NK-92 treated with Interleukin-12 subunit alpha and Interleukin-12 subunit beta, amount 100 ng/mL, for 24 hours (cell line): ENCODE measurements at regions not wholly inside any gene's neighbourhood (a gene's known extent, or its start where the extent isn't known, plus 50 kb on each side); places are given as distances from the start of the nearest gene placed in this dataset.
A peak's percentile ranks its signal among the peaks of the same experiment; 100 is the strongest.
"Not testable (repeated sequence)": the region's sequence is repeated elsewhere in the genome, so short reads cannot be mapped to it uniquely, and the experiment has no call there.

ENCODE experiments used
- DNase-seq: peaks from one replicate; lab custom pipeline; 2025; lab: John Stamatoyannopoulos, UW

GRCh38 chr7:35853194-35853593 is 52.3 kb downstream of the SEPTIN7 start:
- not testable (repeated sequence) for DNase-seq

DNA sequence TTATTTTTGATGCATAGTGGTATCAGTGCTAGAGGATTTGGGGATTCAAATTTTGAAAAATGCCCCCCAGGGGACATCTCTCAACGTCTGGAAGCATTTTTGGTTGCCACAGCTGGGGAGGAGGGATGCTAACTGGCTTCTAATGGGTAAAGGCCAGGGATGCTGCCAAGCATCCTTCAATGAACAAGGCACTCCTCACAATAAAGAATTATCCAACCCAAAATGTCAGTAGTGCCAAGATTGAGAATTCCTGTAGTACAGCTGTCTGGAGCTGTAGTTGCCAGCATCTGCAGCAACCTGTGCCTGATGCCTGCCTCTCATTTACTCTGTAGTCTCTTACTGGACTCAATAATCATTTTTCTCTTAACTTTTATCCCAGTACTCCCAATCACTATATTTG is 53.5 kb downstream of the SEPTIN7 start:
- DNase-seq = no peak

GRCh38 chr7:35856175-35856574 is 55.3 kb downstream of the SEPTIN7 start:
- DNase-seq = no peak

GRCh38 chr7:35860664-35861063 is 59.8 kb downstream of the SEPTIN7 start:
- no peak for DNase-seq

- no peak for DNase-seq
These were observed 64.4 kb downstream of the SEPTIN7 start for GRCh38 chr7:35865287-35865686.

DNA sequence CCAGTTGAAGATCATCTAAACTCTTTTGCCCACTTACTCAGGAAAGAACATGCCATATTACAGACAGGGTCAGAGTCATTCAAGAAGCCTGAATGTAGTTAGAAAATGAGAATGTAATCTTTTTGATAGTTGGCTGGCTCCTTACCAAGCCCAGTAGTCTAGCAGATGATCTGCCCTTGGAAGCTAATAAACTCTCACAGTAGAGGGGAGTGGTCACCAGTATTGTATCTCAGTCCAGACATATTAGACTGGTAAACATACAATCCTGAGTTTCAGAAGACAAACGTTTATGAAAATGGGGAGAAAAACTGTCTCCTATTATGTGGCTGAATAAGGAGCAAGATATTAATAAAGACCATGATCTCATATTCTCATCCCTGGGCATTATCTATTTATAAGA is 65.3 kb downstream of the SEPTIN7 start:
- DNase-seq = no peak

DNA sequence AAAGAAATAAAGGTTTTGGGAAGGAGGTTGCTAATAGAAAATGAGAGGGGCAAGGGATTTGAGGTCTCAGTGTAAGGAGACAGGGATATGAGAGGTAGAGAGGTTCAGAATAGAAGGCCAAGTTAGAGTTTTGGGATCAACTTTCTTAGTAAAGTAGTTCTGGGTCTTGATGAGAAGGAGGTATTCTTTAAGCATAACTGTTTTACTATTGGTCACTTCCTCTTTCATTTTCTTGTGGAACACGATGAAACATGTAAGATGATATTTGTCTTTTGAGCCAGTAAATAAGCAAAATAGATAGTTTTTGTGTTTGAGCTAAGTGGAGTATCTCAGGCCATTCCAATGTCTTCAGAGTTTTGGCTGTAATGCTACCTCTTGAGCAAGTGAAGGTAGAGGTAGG is 68.3 kb downstream of the SEPTIN7 start:
- DNase-seq = not testable (repeated sequence)

GRCh38 chr7:35869810-35870209 is 69.0 kb downstream of the SEPTIN7 start:
- DNase-seq = no peak

- no peak for DNase-seq
These were observed 71.0 kb downstream of the SEPTIN7 start for GRCh38 chr7:35871856-35872255.

DNA sequence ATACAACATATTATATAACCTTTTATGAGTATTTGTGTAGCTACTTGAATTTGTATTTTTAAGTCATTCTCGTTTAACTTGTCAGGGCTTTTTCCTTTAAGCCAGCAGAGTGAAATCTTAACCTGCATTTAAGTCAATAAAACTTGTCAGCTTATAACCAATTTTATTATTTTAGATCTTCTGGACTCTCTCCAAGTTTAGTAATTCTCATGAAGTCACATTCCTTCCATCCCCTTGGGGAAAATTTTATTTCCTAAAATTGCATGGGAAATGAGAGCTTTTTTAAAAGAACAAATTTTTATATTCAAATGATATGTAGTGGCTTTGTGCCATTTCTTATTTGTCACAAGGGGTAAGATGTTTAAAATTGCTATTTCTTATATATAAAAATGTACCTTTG is 74.0 kb downstream of the SEPTIN7 start:
- DNase-seq = no peak

- DNase-seq = no peak
These were observed 74.4 kb downstream of the SEPTIN7 start for GRCh38 chr7:35875292-35875691.

DNA sequence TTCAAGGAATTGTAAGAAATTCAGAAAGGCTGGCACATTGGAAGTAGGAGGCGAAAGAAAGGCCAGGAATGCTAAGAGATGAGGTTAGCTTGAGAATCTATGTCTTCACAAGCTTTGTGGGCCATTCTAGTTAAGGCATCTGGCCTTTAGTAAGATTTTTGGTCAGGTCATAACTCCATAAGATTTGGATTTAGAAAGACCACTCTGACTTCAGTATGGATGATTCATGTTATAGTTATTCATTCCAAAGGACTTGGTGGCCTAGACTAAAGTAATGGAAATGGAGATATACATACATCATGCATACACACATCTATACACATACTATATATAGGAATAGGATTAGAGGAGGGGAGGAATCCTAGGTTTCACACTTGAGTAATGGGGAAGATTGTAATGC is 77.5 kb downstream of the SEPTIN7 start:
- DNase-seq = no peak

GRCh38 chr7:35887430-35887829 is 86.6 kb downstream of the SEPTIN7 start:
- not testable (repeated sequence) for DNase-seq

- DNase-seq = no peak
These were observed 88.1 kb downstream of the SEPTIN7 start for GRCh38 chr7:35889001-35889400.

- no peak for DNase-seq
These were observed 89.0 kb downstream of the SEPTIN7 start for GRCh38 chr7:35889870-35890269.

GRCh38 chr7:35891004-35891830 is 90.4 kb downstream of the SEPTIN7 start:
- no peak for DNase-seq

DNA sequence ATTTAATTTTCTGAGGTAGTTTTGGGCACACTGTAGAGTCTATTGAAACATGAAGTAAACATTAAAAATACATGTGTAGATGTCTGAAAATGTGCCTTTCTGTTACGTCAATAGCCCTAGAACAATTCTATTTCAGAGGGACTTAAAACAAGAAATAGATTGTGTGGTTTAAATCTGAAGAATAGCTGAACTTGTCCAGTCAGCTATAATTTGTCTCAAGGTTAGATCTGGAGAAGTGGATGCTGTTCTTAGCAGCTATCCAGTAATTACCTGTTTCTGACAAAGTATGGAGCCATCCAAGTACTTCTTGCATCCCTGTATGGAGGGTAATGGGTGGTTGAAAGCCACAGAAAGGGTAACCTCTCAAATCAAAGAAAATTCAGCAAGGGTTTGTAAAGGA is 92.8 kb downstream of the SEPTIN7 start:
- no peak for DNase-seq

DNA sequence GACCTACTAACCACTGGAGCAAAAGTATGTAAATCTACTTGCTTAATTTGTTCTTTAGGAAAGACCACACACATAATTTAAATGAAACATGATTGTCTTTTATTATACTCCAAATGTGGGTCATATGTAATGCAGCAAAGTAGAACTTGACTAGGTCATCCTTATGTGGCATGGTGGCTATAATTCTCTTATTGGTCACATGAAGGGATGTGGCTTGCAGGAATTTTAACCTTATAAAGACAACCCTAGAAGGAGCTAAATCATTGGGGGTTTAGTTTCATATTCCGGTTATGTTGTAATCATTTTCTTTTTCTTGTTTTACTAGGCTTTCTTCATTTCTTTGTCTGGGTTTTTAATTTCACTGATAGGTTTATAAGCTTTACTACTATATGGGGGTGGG is 93.9 kb downstream of the SEPTIN7 start:
- DNase-seq = no peak

- DNase-seq = no peak
These were observed 99.8 kb downstream of the SEPTIN7 start for GRCh38 chr7:35900651-35901050.

GRCh38 chr7:35905555-35905954 is 104.7 kb downstream of the SEPTIN7 start:
- DNase-seq = no peak

GRCh38 chr7:35906191-35906908 is 105.5 kb downstream of the SEPTIN7 start:
- DNase-seq = peak; percentile 5

DNA sequence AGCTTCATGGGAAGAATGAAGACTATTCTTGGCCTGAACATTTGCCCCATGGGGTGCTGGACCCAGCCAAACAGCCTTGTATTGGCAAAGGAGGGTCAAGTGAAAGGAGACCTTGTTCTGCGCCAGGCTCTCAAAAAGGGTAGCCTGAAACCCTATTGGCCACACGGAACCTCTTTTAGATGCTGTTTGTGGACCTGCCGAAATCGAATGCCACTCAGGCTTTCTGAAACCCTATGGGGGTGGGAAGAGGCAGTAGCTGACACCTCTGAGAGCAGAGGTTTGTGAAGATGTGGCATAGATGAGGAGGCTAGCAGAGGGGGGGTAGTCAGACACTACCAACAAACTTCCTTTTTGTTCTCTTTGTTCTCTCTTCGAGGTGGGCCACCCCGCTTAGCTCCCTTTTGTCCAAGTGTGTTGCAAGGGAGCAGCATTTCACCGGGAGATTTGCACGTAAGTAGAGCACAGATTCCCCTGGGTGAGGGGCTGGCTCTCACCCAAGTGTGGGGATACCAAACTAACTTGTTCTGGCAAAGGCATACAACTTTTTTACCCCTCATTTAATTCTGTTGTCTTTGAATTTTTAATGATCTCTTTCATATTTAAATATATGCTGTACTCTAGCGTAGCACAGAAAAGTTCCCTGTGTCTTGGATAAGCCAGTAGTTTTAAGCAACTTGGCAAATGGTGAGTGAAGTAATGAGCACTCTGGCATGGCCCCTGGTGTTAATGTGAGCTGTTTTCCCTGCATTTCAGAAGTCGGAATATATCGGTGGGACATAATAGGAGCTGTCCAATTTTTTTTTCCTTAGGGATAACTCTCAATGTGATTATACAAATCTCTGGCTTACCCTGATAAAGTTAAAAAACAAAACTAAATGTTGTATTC is 107.7 kb downstream of the SEPTIN7 start:
- DNase-seq = no peak
